ENCODE measurements at regions not wholly inside any gene's neighbourhood (a gene's known extent, or its start where the extent isn't known, plus 50 kb on each side); places are given as distances from the start of the nearest gene placed in this dataset.

DNA sequence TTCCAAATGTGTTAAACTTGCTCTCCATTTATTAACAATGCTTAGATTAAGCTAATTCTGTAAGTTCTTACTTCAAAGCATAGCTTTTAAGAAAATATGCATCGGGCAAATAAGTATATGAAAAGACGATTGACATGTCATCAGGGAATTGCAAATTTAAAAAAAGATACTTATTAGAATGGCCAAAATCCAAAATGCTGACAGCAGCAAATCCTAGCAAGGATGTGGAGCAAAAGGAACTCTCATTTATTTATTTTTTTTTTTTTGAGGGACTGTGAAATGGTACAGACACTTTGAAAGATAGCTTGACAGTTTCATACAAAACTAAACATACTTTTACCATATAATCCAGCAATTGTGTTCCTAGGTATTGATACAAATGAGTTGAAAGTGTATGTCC, 779.5 kb upstream of the MDGA2 start:
- TF ChIP-seq ZNF274 (IDR thresholded peaks at IDR 0.05; ENCODE audit: low read depth, low read length) (no peak), YY1 (IDR thresholded peaks at IDR 0.05; ENCODE audit: insufficient read depth, insufficient read length) (no peak)
